Left ventricle myocardium inferior (tissue), 1 donor: ENCODE measurements at regions not wholly inside any gene's neighbourhood (a gene's known extent, or its start where the extent isn't known, plus 50 kb on each side); places are given as distances from the start of the nearest gene placed in this dataset.

Experiments
- DNase-seq: peaks from one replicate; pipeline ENCODE4 v3.0.0-alpha.2; 2020
- H3K27ac ChIP-seq: fragments of 200-600 bp; replicated peaks from 2 replicates; pipeline ENCODE4 v1.8.0; 2021
- H3K27me3 ChIP-seq: fragments of 200-600 bp; 2 replicates; pipeline ENCODE4 v1.8.0; 2021; ENCODE audit warnings: low read depth
- H3K36me3 ChIP-seq: fragments of 200-600 bp; 2 replicates; pipeline ENCODE4 v1.8.0; 2021
- H3K4me1 ChIP-seq: fragments of 200-600 bp; 2 replicates; pipeline ENCODE4 v1.8.0; 2021
- H3K4me3 ChIP-seq: fragments of 200-600 bp; 2 replicates; pipeline ENCODE4 v1.8.0; 2021; ENCODE audit warnings: mild to moderate bottlenecking, moderate library complexity
- H3K9me3 ChIP-seq: fragments of 200-600 bp; replicated peaks from 2 replicates; pipeline ENCODE4 v1.8.0; 2021
- CTCF ChIP-seq: fragments of 200-600 bp; IDR thresholded peaks from 2 replicates; pipeline ENCODE4 v1.8.0; 2021; ENCODE audit warnings: antibody characterized with exemption, mild to moderate bottlenecking, borderline replicate concordance
- intact Hi-C: fragments of 100-400 bp; cut with micrococcal nuclease; formaldehyde crosslinking; loops from one replicate; pipeline ENCODE4 v1.11.0; 2022
- donor health status: DM: no; HTN: yes; CAD: no; lungs with severe emphysema.

DNA sequence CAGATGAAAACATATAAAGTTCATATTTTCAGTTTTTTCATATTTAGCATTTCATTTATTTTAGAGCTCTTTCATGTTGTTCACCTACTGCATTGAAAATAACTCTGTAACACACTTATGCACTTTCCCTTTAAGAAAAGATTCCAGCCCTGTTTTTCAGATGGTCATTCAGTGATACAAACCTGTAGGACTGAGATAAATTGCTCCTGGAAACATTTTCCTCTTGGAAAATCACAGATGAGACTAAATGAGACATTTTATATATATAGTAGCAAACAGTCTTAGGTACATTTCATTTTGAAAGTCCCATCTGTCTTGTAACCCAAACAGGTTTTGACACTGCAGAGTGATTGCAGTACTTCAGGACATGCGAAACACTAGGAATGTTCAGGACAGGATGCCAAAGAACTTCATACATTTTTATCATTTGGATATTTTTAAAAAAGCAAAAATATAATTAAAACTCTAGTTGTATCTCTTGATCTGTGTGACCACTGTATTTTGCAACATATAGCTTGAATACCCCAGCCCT is 412.4 kb downstream of the MTX2 start:
- DNase-seq: no peak
- H3K9me3 ChIP-seq: no peaks in the 10 kb centered on the region
- TF ChIP-seq CTCF: no peak
- H3K27ac ChIP-seq: no peak overlapping the region
- H3K36me3 ChIP-seq: no peaks in the 10 kb centered on the region
- intact Hi-C loops: no loop called here
- H3K4me1 ChIP-seq: peaks cover 4% of the 10 kb centered on the region
- H3K27me3 ChIP-seq: peaks cover 30% of the 10 kb centered on the region
- H3K4me3 ChIP-seq: no peak overlapping the region

GRCh38 chr2:176682278-176682677 is 413.0 kb downstream of the MTX2 start:
- H3K36me3 ChIP-seq: no peaks in the 10 kb centered on the region
- no peak overlapping the region for H3K4me3 ChIP-seq
- H3K27me3 ChIP-seq: peaks cover 32% of the 10 kb centered on the region
- H3K4me1 ChIP-seq: peaks cover 5% of the 10 kb centered on the region
- no peak for DNase-seq
- intact Hi-C loops: no loop called here
- H3K27ac ChIP-seq: no peak overlapping the region
- no peak for TF ChIP-seq CTCF
- H3K9me3 ChIP-seq: no peaks in the 10 kb centered on the region

DNA sequence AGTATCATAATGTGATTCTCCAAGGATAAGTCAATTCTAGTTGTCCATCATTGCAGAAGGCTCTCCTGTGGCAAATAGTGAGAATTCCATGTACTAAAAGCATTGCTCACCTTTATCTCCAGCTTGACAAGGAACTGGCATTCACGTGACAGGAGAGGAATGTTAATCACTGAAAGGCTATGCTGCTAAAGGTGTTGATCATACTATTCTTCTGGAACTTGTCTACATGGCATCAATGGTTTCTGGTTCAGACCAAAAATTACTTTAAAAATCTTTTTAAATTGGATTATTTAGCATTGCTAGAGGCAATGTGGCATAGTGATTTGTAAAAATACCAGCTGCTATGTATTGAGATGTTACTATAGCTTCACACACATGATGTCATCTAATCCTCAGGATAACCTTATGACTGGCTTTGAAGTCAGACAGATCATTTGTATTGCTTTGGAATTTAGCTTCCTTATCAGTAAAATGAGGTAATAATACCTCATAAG is 414.4 kb downstream of the MTX2 start:
- Histone ChIP-seq H3K4me3 (no peak overlapping the region), H3K27me3 (peaks cover 30% of the 10 kb centered on the region), H3K4me1 (peaks cover 17% of the 10 kb centered on the region), H3K36me3 (no peaks in the 10 kb centered on the region), H3K27ac (no peak overlapping the region), H3K9me3 (no peaks in the 10 kb centered on the region)
- TF ChIP-seq CTCF: no peak
- no peak for DNase-seq
- intact Hi-C loops: no loop called here

DNA sequence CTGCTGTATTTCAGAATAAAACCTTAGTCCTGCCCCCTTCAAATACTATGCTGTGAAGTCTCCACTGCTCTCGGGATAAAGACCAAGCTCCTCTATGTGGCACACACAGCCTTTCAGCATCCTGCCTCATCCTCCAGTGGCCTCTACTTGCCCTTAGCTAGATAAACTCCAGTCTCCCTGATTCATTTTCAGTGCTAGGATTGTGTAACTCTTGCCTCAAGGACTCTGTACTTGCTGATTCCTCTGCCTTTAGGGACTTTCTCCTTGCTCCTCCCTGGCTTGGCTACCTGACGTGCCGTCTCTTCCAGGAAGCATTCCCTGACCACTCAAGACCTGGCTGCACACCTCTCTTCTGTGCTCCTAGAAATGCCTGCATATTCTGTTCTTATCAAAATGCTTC is 416.7 kb downstream of the MTX2 start:
- no peak overlapping the region for H3K4me3 ChIP-seq
- H3K9me3 ChIP-seq: no peaks in the 10 kb centered on the region
- no peak for TF ChIP-seq CTCF
- intact Hi-C loops: no loop called here
- no peak for DNase-seq
- peaks cover 17% of the 10 kb centered on the region for H3K4me1 ChIP-seq
- H3K36me3 ChIP-seq: no peaks in the 10 kb centered on the region
- peaks cover 9% of the 10 kb centered on the region for H3K27me3 ChIP-seq
- H3K27ac ChIP-seq: no peak overlapping the region

GRCh38 chr2:176686328-176686727 is 417.1 kb downstream of the MTX2 start:
- peaks cover 5% of the 10 kb centered on the region for H3K27me3 ChIP-seq
- no peaks in the 10 kb centered on the region for H3K9me3 ChIP-seq
- H3K4me1 ChIP-seq: peaks cover 17% of the 10 kb centered on the region
- H3K27ac ChIP-seq: no peak overlapping the region
- intact Hi-C loops: no loop called here
- no peak overlapping the region for H3K4me3 ChIP-seq
- no peaks in the 10 kb centered on the region for H3K36me3 ChIP-seq
- DNase-seq: no peak
- TF ChIP-seq CTCF: no peak
